ENCODE measurements at regions not wholly inside any gene's neighbourhood (a gene's known extent, or its start where the extent isn't known, plus 50 kb on each side); places are given as distances from the start of the nearest gene placed in this dataset.
"Not testable (repeated sequence)": the region's sequence is repeated elsewhere in the genome, so short reads cannot be mapped to it uniquely, and the experiment has no call there.

DNA sequence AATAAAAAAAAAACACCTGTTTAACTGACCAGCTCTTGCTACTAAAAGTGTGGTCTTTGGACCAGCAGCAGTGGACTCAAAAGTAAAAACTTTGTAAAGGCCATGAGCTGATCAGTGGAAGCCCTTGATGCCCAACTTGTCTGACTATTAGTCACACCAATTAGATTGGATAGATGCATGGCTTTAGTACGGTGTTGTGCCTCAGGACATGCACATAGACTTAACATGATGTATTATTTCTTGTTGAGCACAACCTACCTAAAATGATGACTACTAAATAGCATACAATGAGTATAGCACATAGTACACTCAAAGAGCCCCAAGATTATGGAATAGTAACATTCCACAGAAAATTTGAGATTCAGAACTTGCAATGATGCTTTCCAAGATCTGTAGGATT is 95.1 kb upstream of the FIBIN start:
- DNase-seq: no peak

DNA sequence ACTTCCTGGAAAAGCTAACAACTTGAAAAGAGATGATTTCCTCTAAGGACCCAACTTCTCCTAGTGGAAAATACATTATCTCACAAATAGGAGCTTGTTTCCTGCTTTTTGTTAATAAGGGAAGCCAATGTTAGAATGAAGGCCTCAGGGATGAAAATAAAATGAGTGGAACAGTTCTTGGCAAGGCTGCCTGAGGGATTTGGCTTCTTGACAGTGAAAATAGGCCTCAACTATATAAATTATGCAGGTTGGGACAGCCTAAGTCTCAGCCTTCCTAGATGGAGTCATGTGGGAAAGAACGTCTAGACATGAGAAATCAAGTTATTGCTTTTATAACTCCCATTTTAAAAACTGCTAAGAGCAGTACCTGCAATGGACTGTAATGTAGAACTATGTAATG is 92.8 kb upstream of the FIBIN start:
- peak; percentile 31 for DNase-seq

DNA sequence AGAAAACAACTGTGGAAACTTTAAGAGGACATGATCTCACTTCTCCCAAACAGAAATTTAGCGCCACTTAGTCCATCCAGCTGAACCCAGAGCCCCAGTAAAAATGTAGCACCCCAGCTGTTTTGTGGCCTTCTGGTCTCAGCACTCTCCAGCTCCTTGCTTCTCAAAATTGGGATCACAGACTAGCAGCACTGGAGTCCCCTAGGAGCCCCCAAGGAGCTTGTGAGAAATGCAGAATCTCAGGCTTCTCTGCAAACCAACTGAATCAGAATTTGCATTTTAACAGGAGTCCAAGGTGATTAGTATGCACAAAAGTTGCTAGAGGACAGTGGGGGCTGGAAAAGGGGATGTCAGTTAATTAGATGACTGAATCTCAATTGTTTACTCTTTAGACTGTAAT is 89.8 kb upstream of the FIBIN start:
- DNase-seq: no peak

DNA sequence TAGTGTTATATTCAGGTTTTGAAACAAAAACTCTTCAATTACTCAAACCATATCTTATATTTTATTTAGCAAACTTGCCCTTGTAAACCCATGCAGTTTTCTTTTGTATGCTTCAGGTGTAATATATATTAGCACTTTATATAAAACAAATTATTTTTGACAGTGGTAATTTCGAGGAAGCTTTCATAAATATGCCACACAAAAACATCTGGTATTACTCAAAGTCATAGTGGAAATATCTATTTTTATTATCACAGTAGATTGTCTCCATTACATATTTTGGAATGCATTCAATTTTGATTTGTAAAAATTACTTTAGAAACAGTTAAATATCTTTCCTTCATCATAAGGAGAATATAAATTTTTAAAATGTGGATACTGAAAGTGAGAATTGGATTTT is 89.1 kb upstream of the FIBIN start:
- DNase-seq: no peak

DNA sequence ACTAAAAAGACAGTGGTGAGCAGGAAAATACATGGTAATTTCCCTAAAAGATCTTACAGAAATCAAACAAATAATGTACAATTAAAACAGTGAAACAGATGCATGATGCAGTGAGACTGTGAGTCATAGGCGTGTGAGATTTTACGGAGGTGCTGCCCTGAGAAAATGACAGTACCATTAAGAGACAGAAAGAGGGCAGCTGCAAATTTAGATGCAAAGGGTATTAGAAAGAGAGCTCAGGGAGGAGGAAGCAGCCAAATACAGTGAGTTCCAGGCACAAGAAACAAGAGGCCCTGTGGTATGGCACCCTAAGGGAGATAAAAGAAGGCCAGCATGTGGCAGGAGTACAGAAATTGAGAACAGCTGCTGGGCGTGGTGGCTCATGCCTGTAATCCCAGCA is 88.5 kb upstream of the FIBIN start:
- no peak for DNase-seq

DNA sequence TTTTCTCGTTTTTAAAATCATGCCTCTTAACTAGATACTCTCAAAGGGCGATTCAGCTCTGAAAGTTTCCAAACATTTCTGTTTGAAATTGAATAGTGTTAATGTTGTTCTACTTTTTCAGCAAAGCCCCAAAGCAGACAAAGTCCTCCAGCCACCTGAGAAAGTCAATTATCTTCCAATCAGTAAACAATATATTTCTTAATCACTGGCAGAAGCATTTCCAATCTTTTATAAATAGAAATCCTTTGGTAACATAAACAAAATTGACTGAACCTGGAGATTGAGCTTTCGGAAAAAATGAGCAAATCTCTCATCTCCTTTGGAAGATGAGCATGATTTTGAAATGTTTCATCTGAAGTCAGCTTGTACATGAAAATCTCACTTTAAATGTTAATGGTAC is 84.4 kb upstream of the FIBIN start:
- DNase-seq: no peak

DNA sequence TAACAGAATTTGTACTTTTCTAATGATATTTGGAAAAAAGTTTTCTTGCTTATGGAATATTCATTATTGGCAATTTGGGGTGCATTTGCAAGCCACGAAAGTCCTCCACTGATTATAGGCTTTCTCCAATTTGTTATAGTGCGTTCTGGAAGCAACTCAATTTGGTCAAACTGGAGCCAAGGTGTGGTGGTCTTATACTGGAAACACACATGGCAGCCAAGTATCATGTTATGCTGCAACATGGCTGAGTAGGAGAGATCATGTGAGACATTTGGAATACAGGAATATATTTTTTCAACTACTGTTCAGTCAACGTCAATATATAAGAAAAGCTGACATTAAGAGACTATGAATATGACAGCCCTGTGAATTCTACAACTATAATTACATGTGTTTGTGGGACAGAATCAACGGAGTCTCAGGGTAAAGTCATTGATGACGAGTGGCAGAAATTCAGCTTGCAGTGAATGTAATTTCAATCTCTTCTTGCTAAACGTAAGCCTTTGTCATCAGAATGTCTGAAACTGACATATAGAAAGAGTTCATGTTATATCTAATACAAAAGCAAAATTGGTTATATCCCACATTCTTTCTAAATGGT is 83.8 kb upstream of the FIBIN start:
- no peak for DNase-seq

DNA sequence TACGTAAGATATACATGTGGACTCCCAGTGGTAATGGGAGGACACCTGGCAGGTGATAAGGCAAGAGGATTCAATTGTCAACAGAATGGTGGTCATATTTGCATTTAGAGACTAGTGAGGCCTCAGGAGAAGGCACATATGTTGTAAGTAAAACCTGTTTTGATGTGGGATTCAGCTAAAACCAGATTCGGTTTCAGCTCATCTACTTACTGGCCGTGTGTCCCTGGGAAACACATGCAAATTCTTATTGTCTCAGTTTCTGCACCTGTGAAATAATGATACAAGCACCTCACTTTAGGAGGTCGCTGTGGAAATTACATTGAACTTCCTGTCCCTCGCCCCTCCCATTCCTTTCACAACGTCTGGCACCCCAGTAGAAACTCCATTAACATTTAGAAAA is 78.9 kb upstream of the FIBIN start:
- no peak for DNase-seq

DNA sequence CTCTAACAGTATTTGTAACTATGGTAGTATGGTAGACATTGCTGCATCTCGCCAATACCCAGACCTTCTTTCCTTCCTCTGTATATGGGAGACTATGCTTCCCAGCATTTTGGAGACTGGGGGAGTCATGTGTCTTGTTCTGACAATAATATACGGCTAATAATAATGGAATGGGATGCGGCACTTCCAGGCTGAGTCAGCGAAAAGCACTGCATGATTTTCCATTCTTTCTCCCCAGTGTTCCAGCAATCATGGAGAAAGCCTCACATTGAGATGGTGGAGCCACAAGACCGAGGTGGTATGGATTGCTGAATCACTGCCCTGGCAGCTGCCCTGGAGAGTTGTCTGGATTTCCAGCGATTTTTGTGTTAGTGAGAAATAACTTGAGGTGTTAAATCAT is 77.1 kb upstream of the FIBIN start:
- no peak for DNase-seq

DNA sequence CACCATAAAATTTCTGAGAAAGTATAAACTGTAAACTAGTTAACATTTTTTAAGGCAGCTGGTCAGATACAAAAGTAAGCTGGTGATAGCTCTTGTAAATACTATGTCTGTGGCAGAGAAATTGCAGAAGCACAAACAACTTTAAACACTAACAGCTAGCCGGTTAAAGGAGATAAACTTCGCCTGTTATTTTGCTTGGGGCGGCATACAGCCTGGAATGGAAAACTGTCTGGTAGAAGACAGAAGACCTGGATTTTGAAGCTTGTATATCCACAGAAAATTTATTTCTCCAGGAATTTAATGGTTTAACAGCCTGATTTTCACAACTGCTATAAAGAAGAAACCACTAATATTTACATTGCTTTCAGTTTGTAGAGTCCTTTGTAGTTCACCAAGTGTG is 65.3 kb upstream of the FIBIN start:
- no peak for DNase-seq

DNA sequence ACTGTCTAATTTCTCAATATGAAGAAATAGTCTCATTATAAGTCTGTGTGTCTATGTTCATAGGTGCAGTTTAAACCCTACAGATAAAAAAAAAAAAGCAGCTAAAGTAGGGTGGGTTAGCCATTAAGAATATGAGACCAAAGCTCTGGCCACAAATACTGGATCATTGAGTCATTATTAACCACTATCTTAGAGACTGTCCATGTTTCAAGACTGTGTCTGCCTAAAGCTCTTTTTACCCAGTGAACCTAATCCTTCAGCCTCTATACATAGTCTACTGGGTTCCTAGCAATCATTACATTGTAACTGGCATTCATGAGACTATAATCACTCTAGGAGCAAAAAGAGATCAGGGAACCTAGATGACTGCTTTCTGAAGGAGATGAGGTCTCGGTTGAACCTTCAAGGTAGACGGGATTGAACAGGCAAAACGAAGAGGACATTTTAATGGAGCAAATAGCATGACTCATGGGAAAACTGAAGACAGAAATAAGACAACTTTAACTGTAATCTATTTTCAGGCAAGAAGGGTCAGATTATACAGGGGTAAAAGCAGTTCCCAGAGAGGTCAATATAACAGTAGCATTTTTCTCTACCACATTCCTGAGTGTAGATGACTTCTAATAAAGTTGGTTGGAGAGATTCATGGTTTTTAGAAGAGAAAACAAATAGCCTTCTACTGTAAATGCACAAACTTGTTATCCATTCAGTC is 64.0 kb upstream of the FIBIN start:
- no peak for DNase-seq

DNA sequence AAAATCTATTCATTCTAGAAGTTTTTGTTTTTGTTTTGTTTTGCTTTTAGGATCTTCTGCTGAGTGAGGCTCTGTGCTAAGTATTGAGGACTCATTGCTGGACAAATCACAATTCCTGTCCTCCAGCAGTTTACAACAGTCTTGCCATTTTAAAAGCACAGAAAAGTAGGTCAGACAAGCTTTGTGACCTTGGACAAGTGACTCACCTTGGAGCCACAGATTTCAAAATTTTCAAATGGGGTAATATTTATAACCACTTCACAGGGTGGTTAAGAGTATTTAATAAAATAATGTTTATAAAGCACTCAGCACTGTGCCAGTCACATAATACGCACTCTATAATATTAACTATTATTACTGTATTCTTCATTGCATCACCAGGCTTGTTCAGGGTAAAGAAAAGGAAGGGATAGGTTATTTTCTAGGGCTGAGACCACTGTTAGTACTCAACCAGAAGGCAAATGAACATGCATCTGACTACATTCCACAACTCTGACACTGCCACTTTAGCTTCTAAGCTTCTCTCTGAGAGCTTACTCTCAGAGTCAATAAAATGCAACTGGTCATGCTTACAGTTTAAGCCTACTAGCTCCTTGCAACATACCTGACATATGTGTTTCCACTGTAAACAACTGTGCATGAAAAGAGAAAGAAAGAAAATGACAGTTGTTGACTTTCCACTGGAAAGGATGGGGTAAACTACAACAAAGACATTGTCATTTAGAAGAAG is 63.2 kb upstream of the FIBIN start:
- no peak for DNase-seq

DNA sequence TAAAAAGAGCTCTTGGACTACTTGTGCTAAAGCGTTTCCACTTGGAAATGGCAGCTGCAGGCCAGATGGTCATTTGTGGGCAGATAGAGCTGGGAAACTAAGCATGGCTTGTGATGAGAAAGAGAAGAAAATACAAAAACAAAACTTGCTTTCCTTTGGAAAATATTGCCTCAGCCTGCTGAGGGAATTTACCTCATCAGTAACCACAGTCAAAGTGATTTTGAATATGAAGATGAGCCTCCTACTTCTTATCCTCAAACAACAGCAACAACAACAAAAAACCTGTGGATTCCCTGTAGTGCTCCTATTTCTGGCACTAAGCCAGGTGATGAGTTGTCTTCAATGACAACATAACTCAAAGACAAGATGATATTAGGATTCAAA is 62.7 kb upstream of the FIBIN start:
- DNase-seq: no peak

DNA sequence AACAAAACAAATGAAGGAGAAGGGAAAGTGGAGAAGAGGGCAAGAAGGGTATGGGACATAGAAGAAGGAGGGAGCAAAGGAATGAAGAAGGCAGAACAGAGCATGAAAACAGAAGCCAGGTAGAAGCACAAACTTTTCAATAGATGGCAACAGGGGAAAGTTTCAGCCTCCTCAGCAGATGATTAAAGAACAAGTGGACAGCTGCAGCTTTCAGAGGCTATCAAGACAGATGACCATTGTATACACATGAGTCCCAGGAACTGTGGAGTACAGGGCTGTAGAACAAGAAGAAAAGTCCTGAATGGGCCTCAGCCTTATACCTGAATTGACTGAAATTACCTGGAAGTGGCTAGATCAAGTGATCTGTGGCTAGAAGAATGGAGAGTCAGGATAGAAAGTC is 62.0 kb upstream of the FIBIN start:
- no peak for DNase-seq

DNA sequence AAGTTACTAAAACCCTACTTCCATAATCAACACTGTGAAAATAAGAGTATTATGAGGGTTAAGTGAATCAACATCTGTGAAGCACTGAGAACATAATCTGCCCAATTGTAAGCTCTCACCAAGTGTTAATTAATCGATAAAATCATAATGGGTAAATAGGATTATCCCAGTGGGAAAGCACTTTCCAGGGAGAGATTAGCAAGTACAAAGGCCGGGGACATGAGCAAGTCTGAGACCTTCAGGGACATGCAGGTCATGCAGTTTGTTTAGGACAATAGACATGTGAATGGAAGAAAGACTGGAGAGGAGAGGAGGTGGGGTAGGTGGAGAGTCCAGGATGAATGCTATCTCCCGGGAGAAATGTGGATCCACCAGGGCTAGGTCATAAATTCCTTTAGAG is 57.8 kb upstream of the FIBIN start:
- no peak for DNase-seq

DNA sequence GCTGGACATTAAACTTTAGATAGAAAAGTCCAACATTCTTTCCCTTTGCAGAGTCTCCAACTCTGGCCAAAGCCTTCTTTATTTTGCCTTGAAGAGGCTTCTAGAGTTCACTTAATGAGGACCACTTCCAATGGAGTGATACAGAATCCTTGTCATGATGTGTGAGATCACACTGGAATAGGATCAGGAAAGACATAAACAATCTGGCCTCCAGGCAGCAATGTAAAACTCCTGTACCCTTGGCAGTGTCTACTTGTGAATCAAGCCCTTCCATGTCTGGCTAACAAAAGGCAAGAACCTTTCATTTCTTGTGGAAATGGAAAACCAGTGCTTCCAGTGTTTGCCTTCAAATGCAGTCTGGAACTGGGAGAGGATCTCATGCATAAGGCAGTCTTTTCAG is 56.5 kb upstream of the FIBIN start:
- DNase-seq: no peak

DNA sequence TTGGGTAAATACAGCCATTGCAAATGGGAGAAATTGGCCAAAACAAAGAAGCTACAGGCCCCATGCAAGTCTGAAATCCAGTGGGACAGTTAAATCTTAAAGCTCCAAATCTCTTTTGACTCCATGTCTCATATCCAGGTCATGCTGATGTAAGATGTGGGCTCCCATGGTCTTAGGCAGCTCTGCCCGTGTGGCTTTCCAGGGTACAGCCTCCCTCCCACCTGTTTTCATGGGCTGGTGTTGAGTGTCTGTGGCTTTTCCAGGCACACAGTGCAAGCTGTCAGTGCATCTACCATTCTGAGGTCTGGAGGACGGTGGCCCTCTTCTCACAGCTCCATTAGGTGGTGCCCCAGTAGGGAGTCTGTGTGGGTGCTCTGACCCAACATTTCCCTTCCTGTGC is 53.4 kb upstream of the FIBIN start:
- not testable (repeated sequence) for DNase-seq

DNA sequence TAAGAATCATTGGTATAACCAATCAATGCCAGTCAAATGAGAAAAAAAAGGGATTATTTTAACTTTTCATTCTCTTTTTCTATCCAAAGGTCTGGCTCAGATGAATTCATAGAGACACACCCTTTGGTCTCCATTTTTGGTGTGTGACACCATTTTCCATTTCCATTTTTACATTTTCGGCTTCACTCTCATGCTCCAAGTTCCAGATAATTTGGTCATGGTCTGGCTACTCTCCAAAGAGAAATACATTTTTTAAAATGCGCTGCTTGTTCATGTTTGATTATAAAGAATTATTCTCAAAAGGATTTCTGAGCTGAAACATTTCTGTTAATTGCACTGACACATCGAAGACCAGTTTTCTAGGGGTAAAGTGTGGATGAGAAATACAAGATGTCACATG is 51.6 kb upstream of the FIBIN start:
- DNase-seq: no peak

DNA sequence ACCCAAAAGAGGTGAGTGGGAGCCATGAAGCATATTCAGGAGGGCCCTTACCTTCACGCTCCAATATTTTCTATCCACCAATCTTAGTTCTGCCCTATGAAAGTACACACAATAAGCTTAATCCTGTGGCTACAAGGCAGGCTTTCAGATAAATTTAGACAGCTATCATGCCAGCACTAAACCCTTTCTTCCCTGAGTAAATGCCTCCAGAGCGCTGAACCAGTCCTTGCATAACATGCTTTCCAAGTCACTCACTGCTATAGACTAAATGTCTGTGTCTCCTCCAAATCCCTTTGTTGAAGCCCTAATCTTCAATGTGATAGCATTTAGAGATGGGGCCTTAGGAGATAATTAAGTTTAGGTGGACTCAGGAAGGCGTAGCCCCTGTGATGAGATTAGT is 50.3 kb upstream of the FIBIN start:
- no peak for DNase-seq
